ENCODE measurements at regions not wholly inside any gene's neighbourhood (a gene's known extent, or its start where the extent isn't known, plus 50 kb on each side); places are given as distances from the start of the nearest gene placed in this dataset.

DNA sequence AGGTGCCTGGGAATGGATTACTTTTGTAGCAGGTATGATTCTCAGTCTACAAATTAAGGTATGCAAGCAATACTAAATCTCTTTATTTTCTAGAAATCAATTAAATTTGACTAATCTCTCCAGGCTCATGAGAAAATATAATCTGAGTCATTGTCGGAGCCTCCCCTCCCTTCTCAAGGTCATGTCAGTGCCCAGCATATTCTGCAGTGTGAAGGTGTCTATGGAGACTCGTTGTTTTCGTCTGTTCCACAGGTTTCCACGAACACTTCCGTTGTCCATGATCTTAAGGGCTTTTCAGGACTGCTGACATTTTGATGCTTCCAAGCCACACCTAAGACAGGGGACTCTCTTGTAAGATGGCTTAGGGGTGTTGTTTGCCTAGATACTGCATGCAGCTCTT, 56.6 kb upstream of the SCOC start:
- ATAC-seq (no peak), DNase-seq (no peak)
- intact Hi-C loops (cut with DNase I, micrococcal nuclease), result no loop called here
- Mint-ChIP-seq H3K27ac (no peak overlapping the region), H3K9me3 (ENCODE audit: low read depth) (peaks cover 3% of the 10 kb centered on the region), H3K4me1 (no peaks in the 10 kb centered on the region), H3K27me3 (no peaks in the 10 kb centered on the region), H3K4me3 (no peak overlapping the region), H3K36me3 (ENCODE audit: low read depth) (no peaks in the 10 kb centered on the region)
- CTCF ChIA-PET, result no interaction called here
- POLR2A ChIA-PET, result no interaction called here

DNA sequence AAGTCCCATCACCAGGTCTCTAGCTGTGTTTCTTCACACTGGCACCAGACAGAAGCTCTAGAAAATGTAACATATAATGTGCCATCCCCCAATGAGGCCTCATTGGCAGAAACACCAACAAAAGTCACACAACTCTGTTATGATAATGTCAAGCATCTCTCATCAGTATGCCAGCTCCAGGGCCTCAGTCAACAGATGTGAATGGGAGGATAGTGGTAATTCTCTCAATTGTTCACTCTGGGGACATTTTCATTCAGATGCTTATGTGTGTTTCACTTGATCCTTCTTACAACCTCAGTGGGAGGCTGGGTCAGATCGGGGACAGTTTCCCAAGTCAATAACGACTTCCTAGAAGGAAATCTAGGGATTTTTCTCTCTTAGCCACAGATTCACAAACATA, 57.5 kb upstream of the SCOC start:
- Mint-ChIP-seq H3K27ac (no peak overlapping the region), H3K4me3 (no peak overlapping the region), H3K9me3 (ENCODE audit: low read depth) (no peaks in the 10 kb centered on the region), H3K4me1 (no peaks in the 10 kb centered on the region), H3K36me3 (ENCODE audit: low read depth) (no peaks in the 10 kb centered on the region), H3K27me3 (no peaks in the 10 kb centered on the region)
- ATAC-seq (no peak), DNase-seq (no peak)
- ChIA-PET POLR2A (no interaction called here), CTCF (interaction anchor here (1.8 kb wide), 1 partner anchor 44 kb away, joined by 4 read pairs; no protein-coding TSS in a partner anchor)
- intact Hi-C loops (cut with DNase I, micrococcal nuclease), result no loop called here

DNA sequence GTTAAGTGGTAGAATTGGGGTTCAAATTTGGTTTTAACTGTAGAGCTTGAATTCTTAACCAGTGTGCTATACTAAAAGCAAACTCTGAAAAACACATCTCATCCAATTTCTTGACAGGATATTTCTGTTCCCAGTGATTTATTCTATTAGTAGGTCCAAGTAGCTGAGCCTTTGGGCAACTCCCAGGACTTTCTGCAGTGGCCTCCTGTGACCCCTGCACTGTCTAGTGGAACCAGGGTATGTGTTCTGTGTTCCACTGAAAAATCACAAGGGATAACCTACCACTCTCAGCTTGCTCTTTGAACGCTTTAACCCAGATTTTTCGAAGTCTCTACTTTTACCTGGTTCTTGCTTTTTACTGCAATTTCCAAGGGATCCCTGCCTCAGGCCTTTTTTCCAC, 58.0 kb upstream of the SCOC start:
- DNase-seq (no peak), ATAC-seq (no peak)
- H3K27ac Mint-ChIP-seq, result no peak overlapping the region
- ChIA-PET CTCF (interaction anchor here (1.3 to 1.8 kb wide), 2 partner anchors 15 to 45 kb away, joined by 4 read pairs; no protein-coding TSS in a partner anchor), POLR2A (no interaction called here)
- H3K4me1 Mint-ChIP-seq, result no peaks in the 10 kb centered on the region
- no peaks in the 10 kb centered on the region for H3K27me3 Mint-ChIP-seq
- H3K36me3 Mint-ChIP-seq (ENCODE audit: low read depth), result no peaks in the 10 kb centered on the region
- intact Hi-C loops (cut with DNase I, micrococcal nuclease), result no loop called here
- H3K4me3 Mint-ChIP-seq, result no peak overlapping the region
- no peaks in the 10 kb centered on the region for H3K9me3 Mint-ChIP-seq (ENCODE audit: low read depth)

DNA sequence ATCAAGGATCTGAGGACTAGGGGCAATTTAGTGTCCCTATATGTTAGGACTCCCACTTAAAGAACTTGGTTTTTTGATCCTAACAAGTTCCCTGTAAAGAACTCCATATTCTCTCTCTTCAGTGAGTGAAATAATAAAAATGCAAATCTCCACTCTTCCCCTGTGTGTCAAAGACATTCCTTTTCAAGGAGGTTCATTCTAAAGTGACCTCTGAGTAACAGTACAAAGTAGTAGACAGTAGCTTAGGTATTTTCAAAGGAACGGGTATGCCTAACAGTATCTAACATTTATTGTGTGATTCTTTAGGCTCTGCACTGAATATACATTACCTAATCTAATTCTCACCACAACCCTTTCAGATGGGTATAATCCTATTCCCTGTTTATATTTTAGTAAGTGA, 58.4 kb upstream of the SCOC start:
- no peaks in the 10 kb centered on the region for H3K36me3 Mint-ChIP-seq (ENCODE audit: low read depth)
- H3K27me3 Mint-ChIP-seq, result no peaks in the 10 kb centered on the region
- H3K4me1 Mint-ChIP-seq, result no peaks in the 10 kb centered on the region
- ChIA-PET CTCF (interaction anchor here (1.3 to 1.8 kb wide), 2 partner anchors 15 to 45 kb away, joined by 4 read pairs; no protein-coding TSS in a partner anchor), POLR2A (no interaction called here)
- no peak overlapping the region for H3K4me3 Mint-ChIP-seq
- H3K27ac Mint-ChIP-seq, result no peak overlapping the region
- intact Hi-C loops (cut with DNase I, micrococcal nuclease), result no loop called here
- ATAC-seq (no peak), DNase-seq (no peak)
- H3K9me3 Mint-ChIP-seq (ENCODE audit: low read depth), result no peaks in the 10 kb centered on the region

DNA sequence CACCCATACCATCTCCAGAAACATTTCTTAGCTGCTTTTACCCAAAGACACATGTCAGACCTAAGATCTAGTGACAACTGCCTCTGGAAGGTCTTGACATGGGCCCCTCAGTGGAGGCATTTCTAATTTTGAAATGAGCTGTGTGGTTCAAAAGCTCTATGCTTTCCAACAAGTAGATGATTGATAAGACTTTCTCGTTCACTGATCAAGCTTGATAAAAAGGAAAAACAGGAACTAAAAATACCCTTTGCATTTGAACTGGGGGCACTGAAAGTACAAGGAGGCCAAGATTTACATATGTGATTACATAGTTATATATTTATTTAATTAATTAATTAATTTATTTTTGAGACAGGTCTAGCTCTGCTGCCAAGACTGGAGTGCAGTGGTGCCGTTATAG, 61.3 kb upstream of the SCOC start:
- H3K9me3 Mint-ChIP-seq (ENCODE audit: low read depth), result no peaks in the 10 kb centered on the region

DNA sequence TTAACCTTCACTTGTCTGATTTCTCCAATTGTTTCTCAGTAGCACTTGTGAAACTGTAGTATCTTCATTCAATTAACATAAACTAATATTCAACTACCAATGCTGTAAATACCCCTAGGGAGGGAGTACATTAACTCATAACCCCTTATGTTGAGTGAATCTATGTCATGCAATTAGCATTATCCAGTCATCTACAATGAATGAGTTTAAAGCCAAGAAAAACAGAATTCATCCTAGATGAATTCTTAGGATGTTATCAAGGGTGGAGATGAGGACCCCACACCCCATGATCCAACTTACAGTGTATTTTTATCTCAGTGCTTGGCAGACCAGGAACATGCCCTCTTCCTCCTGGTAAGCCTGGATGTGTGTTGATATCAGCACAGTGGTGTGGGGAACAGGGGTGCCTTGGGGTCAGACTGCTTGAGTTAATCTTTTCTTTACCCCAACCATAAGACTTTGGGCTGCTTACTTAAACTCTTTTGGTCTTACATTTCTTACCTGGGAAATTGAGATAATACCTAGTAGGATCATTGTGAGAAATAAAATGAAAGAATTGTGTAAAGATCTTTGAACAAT, 62.1 kb upstream of the SCOC start:
- no peak for DNase-seq
- intact Hi-C loops (cut with DNase I, micrococcal nuclease), result no loop called here
- Mint-ChIP-seq H3K36me3 (ENCODE audit: low read depth) (no peaks in the 10 kb centered on the region), H3K9me3 (ENCODE audit: low read depth) (no peaks in the 10 kb centered on the region), H3K27me3 (no peaks in the 10 kb centered on the region), H3K27ac (no peak overlapping the region), H3K4me1 (no peaks in the 10 kb centered on the region), H3K4me3 (no peak overlapping the region)
- POLR2A ChIA-PET, result no interaction called here
- no peak for ATAC-seq
- CTCF ChIA-PET, result interaction anchor here (1.5 kb wide), 1 partner anchor 49 kb away, joined by 4 read pairs; no protein-coding TSS in a partner anchor

More for the DNA sequence above, 61.3 kb upstream of the SCOC start:
- Mint-ChIP-seq H3K27ac (no peak overlapping the region), H3K27me3 (no peaks in the 10 kb centered on the region), H3K4me1 (no peaks in the 10 kb centered on the region), H3K36me3 (ENCODE audit: low read depth) (no peaks in the 10 kb centered on the region), H3K4me3 (no peak overlapping the region)
- no peak for ATAC-seq
- CTCF ChIA-PET, result interaction anchor here (1.5 kb wide), 1 partner anchor 48 kb away, joined by 4 read pairs; no protein-coding TSS in a partner anchor
- intact Hi-C loops (cut with DNase I, micrococcal nuclease), result no loop called here
- POLR2A ChIA-PET, result no interaction called here
- no peak for DNase-seq

DNA sequence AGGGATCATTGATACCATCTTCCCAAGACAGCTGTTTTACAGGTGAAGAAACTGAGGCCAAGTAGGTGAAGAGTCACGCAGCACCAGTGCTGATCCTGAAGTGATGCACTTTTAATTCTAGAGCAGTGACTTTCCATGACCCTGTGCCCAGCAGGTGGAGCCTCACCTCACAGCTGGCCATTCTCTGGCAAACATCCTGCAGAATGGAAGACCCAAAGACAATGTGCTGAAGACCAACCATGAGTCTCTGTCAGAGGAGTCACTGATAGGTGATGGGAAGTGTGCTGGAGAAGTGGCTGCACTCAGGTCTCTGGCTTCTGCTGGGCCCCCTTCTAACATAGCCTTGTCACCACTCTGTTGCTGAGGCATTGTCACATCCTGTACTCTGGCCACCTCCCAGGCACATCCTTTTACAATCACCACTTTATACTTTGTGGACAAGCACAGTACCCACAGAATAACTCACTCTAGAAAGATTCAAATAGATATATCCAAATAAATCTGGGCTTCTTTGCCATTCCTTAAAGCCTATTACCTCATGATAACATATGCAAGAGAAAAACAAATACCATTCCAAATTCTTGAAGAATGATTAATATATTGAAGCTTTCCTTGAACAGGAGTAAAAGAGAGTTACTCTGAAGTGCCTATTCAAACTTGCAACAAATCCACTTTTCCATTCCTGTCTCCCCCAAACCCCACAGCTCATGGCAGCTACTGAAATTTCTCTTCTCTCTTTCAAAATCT, 64.1 kb upstream of the SCOC start:
- no peak overlapping the region for H3K27ac Mint-ChIP-seq
- ChIA-PET CTCF (interaction anchor here (0.6 to 1.4 kb wide), 3 partner anchors 15 to 64 kb away, joined by 3 read pairs; partner anchors contain the start of gene SCOC), POLR2A (no interaction called here)
- H3K9me3 Mint-ChIP-seq (ENCODE audit: low read depth), result no peaks in the 10 kb centered on the region
- intact Hi-C loops (cut with DNase I, micrococcal nuclease), result no loop called here
- ATAC-seq (no peak), DNase-seq (peak; percentile 9)
- H3K36me3 Mint-ChIP-seq (ENCODE audit: low read depth), result no peaks in the 10 kb centered on the region
- H3K4me3 Mint-ChIP-seq, result no peak overlapping the region
- H3K4me1 Mint-ChIP-seq, result no peaks in the 10 kb centered on the region
- H3K27me3 Mint-ChIP-seq, result no peaks in the 10 kb centered on the region

DNA sequence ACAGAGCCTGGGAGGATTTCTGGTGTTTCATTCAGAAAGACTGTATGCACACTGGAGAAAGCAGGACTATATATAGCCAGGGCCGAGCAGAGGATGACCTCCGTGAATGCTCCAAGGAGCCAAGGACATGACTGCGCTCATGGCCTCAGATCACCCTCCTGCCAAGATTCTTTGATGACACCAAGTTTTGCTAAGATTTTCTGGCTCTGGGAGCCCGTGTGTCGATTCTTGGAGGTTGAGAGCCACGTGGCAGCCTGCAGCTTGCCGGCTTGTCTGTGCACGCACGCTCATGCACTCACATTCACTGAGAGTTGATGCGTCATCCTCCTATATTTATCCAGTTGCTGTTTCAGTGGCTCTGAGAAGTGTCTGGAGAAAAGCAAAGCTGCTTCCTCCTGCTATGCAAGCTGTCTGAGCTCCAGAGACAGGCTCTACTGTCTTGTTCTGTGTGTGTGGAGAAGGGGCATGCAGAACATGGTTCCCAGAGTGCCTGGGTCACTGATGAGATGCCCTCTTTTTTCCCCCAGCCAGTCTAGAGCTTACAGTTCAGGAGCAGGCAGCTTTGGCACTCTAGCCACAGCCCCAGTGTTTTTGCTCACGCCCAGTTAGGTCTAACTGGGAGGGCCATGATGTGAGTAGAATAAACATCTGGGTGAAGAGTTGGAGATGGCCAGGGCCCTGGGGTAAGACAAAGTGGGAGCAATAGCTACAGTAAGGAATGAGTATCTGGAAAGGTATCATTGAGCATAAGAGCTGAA, 64.9 kb upstream of the SCOC start:
- no peaks in the 10 kb centered on the region for H3K36me3 Mint-ChIP-seq (ENCODE audit: low read depth)
- no peak for DNase-seq
- ChIA-PET POLR2A (no interaction called here), CTCF (interaction anchor here (1.1 to 1.4 kb wide), 2 partner anchors 14 to 41 kb away, joined by 3 read pairs; no protein-coding TSS in a partner anchor)
- H3K4me3 Mint-ChIP-seq, result no peak overlapping the region
- H3K4me1 Mint-ChIP-seq, result no peaks in the 10 kb centered on the region
- intact Hi-C loops (cut with DNase I, micrococcal nuclease), result no loop called here
- H3K27ac Mint-ChIP-seq, result no peak overlapping the region
- ATAC-seq, result no peak
- H3K27me3 Mint-ChIP-seq, result no peaks in the 10 kb centered on the region
- H3K9me3 Mint-ChIP-seq (ENCODE audit: low read depth), result no peaks in the 10 kb centered on the region

DNA sequence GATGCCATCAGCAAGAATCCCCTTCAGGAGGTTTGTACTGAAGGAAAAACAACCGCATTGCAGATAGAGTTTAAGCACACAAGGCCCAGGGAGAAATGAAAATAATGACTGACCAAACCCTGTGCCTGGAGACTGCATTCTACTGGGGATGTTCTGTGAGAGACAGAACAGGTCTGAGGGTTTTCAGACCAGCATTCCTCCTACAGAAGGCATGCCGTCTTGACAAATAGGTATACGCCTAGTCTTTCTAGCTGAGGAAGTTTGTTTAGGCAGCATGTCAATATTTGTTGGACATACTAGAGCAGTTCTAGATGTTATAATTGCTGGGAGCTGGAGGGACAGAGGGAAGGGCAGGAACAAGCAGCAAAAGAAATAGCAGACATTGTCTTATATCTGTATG, 68.4 kb upstream of the SCOC start:
- H3K9me3 Mint-ChIP-seq (ENCODE audit: low read depth), result no peaks in the 10 kb centered on the region
- peaks cover 2% of the 10 kb centered on the region for H3K4me1 Mint-ChIP-seq
- H3K27me3 Mint-ChIP-seq, result no peaks in the 10 kb centered on the region
- ChIA-PET CTCF (interaction anchor here (0.9 kb wide), 1 partner anchor 10 kb away, joined by 3 read pairs; no protein-coding TSS in a partner anchor), POLR2A (no interaction called here)
- no peaks in the 10 kb centered on the region for H3K36me3 Mint-ChIP-seq (ENCODE audit: low read depth)
- H3K4me3 Mint-ChIP-seq, result no peak overlapping the region
- no peak for ATAC-seq
- intact Hi-C loops (cut with DNase I, micrococcal nuclease), result no loop called here
- DNase-seq, result no peak
- no peak overlapping the region for H3K27ac Mint-ChIP-seq

DNA sequence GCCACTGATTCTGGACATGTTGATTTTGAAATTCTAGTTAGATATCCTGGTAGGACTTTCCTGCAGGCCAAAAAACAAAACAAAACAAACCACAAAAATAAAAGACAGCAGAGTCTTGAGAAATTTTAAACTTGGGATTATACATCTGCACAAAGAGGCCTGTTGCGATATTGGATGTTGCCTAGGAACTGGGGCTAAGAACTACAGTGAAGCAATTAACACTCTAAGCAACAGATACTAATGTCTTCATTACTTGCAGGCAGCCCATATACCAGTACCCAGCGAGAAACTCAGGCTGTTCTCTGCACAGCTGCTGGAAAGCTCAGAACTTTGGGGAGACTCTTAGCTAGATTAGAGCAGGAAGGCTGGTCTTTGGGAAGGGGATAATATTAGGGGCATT, 69.1 kb upstream of the SCOC start:
- ATAC-seq (no peak), DNase-seq (no peak)
- no peak overlapping the region for H3K27ac Mint-ChIP-seq
- H3K27me3 Mint-ChIP-seq, result no peaks in the 10 kb centered on the region
- H3K36me3 Mint-ChIP-seq (ENCODE audit: low read depth), result no peaks in the 10 kb centered on the region
- no peak overlapping the region for H3K4me3 Mint-ChIP-seq
- POLR2A ChIA-PET, result no interaction called here
- peaks cover 2% of the 10 kb centered on the region for H3K4me1 Mint-ChIP-seq
- intact Hi-C loops (cut with DNase I, micrococcal nuclease), result no loop called here
- CTCF ChIA-PET, result no interaction called here
- H3K9me3 Mint-ChIP-seq (ENCODE audit: low read depth), result no peaks in the 10 kb centered on the region

DNA sequence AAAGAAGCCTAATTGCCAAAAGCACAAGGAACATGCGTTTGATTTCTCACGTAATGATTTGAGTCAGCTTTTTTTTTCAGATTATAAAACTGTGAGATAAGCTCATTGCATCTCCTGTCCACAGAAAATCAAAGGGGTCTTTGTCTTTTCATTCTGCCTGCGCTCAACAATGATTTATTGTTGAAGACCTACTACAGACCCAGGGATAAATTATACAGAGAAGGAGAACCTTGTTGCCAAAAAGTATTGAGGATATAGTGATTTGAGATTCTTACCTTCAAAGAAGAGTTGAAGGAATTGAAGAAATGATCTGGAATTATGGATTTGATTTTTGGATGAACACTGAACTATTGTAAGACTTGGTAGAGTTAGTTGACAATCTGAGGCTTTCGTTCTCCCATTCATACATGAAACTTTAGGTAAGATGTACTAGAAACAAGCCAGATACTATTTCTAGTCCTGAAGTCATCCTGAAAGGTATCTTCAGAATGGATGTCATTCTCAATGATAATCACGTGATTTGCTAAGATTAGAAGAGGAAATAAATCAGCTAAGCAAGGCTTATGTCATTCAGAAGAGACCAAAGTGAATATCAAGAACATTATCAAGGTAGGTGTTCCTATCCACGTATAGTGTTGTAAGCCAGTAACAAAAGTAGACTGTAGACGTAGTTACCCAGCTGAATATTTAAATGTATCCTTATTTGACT, 71.1 kb upstream of the SCOC start:
- ChIA-PET POLR2A (no interaction called here), CTCF (interaction anchor here (1.2 kb wide), 1 partner anchor 22 kb away, joined by 3 read pairs; no protein-coding TSS in a partner anchor)
- H3K4me1 Mint-ChIP-seq, result peaks cover 2% of the 10 kb centered on the region
- H3K9me3 Mint-ChIP-seq (ENCODE audit: low read depth), result no peaks in the 10 kb centered on the region
- ATAC-seq, result no peak
- intact Hi-C loops (cut with DNase I, micrococcal nuclease), result no loop called here
- H3K36me3 Mint-ChIP-seq (ENCODE audit: low read depth), result no peaks in the 10 kb centered on the region
- no peak for DNase-seq
- no peak overlapping the region for H3K4me3 Mint-ChIP-seq
- no peak overlapping the region for H3K27ac Mint-ChIP-seq
- no peaks in the 10 kb centered on the region for H3K27me3 Mint-ChIP-seq
